ENCODE measurements at regions not wholly inside any gene's neighbourhood (a gene's known extent, or its start where the extent isn't known, plus 50 kb on each side); places are given as distances from the start of the nearest gene placed in this dataset.
A peak's percentile ranks its signal among the peaks of the same experiment; 100 is the strongest.

GRCh38 chr12:70049596-70050360 lies 193.5 kb upstream of the CNOT2 start:
- Histone ChIP-seq H3K4me1 (replicated peaks) (no peaks in the 10 kb centered on the region), H3K4me3 (no peak overlapping the region), H3K27ac (no peak overlapping the region), H3K9me3 (replicated peaks) (no peaks in the 10 kb centered on the region), H3K27me3 (replicated peaks) (no peaks in the 10 kb centered on the region), H3K36me3 (no peaks in the 10 kb centered on the region)
- DNase-seq (ENCODE audit: low read depth in 1 of 2, low spot score in 2 of 2), result no peak

GRCh38 chr12:70052476-70052875 lies 190.8 kb upstream of the CNOT2 start:
- Histone ChIP-seq H3K36me3 (no peaks in the 10 kb centered on the region), H3K27ac (no peak overlapping the region), H3K4me3 (no peak overlapping the region), H3K4me1 (replicated peaks) (no peaks in the 10 kb centered on the region), H3K27me3 (replicated peaks) (no peaks in the 10 kb centered on the region; the same call in 1 of the 2 replicates), H3K9me3 (replicated peaks) (no peaks in the 10 kb centered on the region)
- no peak for DNase-seq (ENCODE audit: low read depth in 1 of 2, low spot score in 2 of 2)

DNA sequence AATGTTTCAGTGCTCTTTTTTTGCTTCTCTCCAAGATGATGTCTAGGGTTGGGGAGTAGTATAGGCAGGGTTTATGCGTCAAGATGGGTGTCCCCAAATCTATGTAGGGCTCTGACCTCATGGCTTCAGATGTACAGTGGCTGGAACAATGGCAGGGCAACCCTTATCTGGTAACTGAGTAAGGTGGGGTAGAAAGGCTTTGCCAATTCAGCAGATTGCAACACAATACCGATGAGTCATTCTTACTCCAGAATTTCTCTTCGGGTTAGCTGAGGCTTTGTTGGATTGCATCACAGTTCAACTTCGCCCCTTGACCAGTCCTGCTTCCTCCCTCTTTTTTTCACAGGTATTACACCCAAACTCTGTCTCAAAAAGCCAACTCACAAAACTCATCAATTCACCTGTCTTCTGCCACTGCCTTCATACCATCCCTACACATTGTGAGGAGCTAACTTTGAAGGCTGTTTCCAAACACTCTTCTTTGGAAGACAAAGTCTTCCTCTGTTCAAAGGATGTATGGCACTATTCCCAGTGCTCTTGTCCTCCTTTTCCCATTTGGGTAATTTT lies 190.2 kb upstream of the CNOT2 start:
- peak in 1 of 2 experiments; percentile 1 for DNase-seq (ENCODE audit: low read depth in 1 of 2, low spot score in 2 of 2)
- Histone ChIP-seq H3K36me3 (no peaks in the 10 kb centered on the region), H3K4me3 (no peak overlapping the region), H3K27me3 (replicated peaks) (no peaks in the 10 kb centered on the region; the same call in 1 of the 2 replicates), H3K27ac (no peak overlapping the region), H3K9me3 (replicated peaks) (no peaks in the 10 kb centered on the region), H3K4me1 (replicated peaks) (no peaks in the 10 kb centered on the region)

DNA sequence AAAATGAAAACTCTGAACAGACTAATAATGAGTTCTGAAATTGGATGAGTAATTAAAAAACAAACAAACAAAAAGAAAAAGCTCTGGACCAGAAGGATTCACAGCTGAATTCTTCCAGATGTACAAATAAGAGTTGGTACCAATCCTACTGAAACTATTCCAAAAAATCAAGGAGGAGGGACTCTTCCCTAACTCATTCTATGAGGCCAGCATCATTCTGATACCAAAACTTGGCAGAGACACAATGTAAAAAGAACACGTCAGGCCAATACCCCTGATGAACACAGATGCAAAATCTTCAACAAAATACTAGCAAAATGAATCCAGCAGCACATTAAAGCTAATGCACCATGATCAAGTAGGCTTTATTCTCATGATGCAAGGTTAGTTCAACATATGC lies 183.9 kb upstream of the CNOT2 start:
- no peaks in the 10 kb centered on the region for H3K9me3 ChIP-seq (replicated peaks)
- no peaks in the 10 kb centered on the region for H3K36me3 ChIP-seq
- no peak overlapping the region for H3K27ac ChIP-seq
- no peak overlapping the region for H3K4me3 ChIP-seq
- no peaks in the 10 kb centered on the region; the same call in 1 of the 2 replicates for H3K27me3 ChIP-seq (replicated peaks)
- DNase-seq (ENCODE audit: low read depth in 1 of 2, low spot score in 2 of 2), result no peak
- no peaks in the 10 kb centered on the region for H3K4me1 ChIP-seq (replicated peaks)

- Histone ChIP-seq H3K4me1 (replicated peaks) (no peaks in the 10 kb centered on the region), H3K27me3 (replicated peaks) (no peaks in the 10 kb centered on the region; the same call in 1 of the 2 replicates), H3K27ac (no peak overlapping the region), H3K36me3 (no peaks in the 10 kb centered on the region), H3K9me3 (replicated peaks) (no peaks in the 10 kb centered on the region), H3K4me3 (no peak overlapping the region)
- no peak for DNase-seq (ENCODE audit: low read depth in 1 of 2, low spot score in 2 of 2)
Measured at GRCh38 chr12:70060634-70061033, 182.6 kb upstream of the CNOT2 start.

DNA sequence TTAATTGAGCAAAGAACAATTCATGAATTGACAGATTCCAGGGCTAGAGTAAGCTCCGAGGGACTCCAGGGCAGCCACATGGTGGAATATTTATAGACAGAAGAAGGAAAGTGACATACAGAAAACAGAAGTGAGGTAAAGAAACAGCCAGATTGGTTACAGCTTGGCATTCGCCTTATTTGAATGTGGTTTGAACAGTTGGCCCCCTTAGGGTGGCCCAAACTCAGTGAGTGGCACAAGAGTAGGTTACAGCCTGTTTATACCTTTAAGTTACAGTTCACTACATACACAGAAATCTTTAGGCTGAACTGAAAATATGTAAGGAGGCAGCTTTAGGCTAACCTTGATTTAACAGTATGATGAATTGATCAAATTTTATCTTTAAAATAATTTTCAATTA lies 174.5 kb upstream of the CNOT2 start:
- Histone ChIP-seq H3K9me3 (replicated peaks) (no peaks in the 10 kb centered on the region), H3K36me3 (no peaks in the 10 kb centered on the region), H3K27ac (no peak overlapping the region), H3K4me3 (no peak overlapping the region), H3K4me1 (replicated peaks) (no peaks in the 10 kb centered on the region), H3K27me3 (replicated peaks) (no peaks in the 10 kb centered on the region)
- DNase-seq (ENCODE audit: low read depth in 1 of 2, low spot score in 2 of 2), result no peak

- H3K27ac ChIP-seq, result no peak overlapping the region
- H3K4me3 ChIP-seq, result no peak overlapping the region
- H3K4me1 ChIP-seq (replicated peaks), result no peaks in the 10 kb centered on the region
- H3K27me3 ChIP-seq (replicated peaks), result no peaks in the 10 kb centered on the region
- H3K36me3 ChIP-seq, result no peaks in the 10 kb centered on the region
- no peak for DNase-seq (ENCODE audit: low read depth in 1 of 2, low spot score in 2 of 2)
- no peaks in the 10 kb centered on the region for H3K9me3 ChIP-seq (replicated peaks)
Measured at GRCh38 chr12:70069221-70070105, 173.8 kb upstream of the CNOT2 start.

DNA sequence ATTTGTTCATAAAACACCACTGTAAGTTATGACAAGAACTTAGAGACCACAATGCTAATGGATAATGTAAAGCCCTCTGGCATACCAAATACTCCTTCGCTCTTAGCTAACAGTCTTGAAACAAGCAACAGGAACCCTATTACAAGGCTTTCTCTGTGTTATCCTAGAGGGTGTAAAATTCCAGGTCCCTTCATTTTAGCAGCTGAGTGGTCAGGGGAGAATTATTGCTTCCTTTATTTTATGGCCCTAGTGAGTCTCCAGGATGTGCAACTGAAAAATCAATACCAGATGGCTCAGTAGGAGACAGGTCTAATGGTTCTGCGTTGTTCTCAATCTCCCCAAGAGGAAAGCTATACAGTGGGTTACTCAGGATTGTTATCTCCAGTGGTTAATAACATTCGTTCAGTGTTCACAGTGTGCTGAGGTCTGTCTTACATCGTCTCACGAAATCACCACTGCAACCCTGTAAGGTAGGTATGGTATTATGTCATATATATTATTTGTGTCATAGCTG lies 172.7 kb upstream of the CNOT2 start:
- Histone ChIP-seq H3K27ac (no peak overlapping the region), H3K27me3 (replicated peaks) (no peaks in the 10 kb centered on the region), H3K4me1 (replicated peaks) (no peaks in the 10 kb centered on the region), H3K4me3 (no peak overlapping the region), H3K9me3 (replicated peaks) (no peaks in the 10 kb centered on the region), H3K36me3 (no peaks in the 10 kb centered on the region)
- no peak for DNase-seq (ENCODE audit: low read depth in 1 of 2, low spot score in 2 of 2)

GRCh38 chr12:70074510-70074909 lies 168.7 kb upstream of the CNOT2 start:
- no peak overlapping the region for H3K27ac ChIP-seq
- no peak for DNase-seq (ENCODE audit: low read depth in 1 of 2, low spot score in 2 of 2)
- H3K36me3 ChIP-seq, result no peaks in the 10 kb centered on the region
- no peaks in the 10 kb centered on the region for H3K9me3 ChIP-seq (replicated peaks)
- no peaks in the 10 kb centered on the region for H3K4me1 ChIP-seq (replicated peaks)
- no peaks in the 10 kb centered on the region for H3K27me3 ChIP-seq (replicated peaks)
- H3K4me3 ChIP-seq, result no peak overlapping the region

DNA sequence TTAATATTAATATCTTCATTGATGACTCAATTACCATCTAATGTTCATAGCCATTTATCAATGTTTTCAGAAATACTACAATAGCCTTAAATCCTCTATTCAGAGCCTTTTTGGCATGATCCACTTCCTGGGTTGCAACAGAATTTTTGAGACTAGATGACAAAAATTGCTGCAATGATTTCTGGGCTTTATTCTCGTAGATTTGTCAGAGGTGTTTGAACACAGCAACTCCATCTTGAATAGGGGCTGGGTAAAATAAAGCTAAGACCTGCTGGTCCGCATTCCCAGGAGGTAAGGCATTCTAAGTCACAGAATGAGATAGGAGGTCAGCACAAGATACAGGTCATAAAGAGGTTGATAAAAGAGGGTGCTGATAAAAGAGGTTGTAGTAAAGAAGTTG lies 165.8 kb upstream of the CNOT2 start:
- Histone ChIP-seq H3K27me3 (replicated peaks) (no peaks in the 10 kb centered on the region), H3K4me1 (replicated peaks) (no peaks in the 10 kb centered on the region), H3K27ac (no peak overlapping the region), H3K9me3 (replicated peaks) (0 out of 2 replicates have a peak, but pooled peaks cover 3% of the 10 kb centered on the region), H3K4me3 (no peak overlapping the region), H3K36me3 (no peaks in the 10 kb centered on the region)
- DNase-seq (ENCODE audit: low read depth in 1 of 2, low spot score in 2 of 2), result no peak

- Histone ChIP-seq H3K9me3 (replicated peaks) (0 out of 2 replicates have a peak, but pooled peaks cover 3% of the 10 kb centered on the region), H3K4me3 (no peak overlapping the region), H3K4me1 (replicated peaks) (no peaks in the 10 kb centered on the region), H3K27ac (no peak overlapping the region), H3K36me3 (no peaks in the 10 kb centered on the region), H3K27me3 (replicated peaks) (no peaks in the 10 kb centered on the region)
- no peak for DNase-seq (ENCODE audit: low read depth in 1 of 2, low spot score in 2 of 2)
Measured at GRCh38 chr12:70078161-70078560, 165.1 kb upstream of the CNOT2 start.

GRCh38 chr12:70080566-70080965 lies 162.7 kb upstream of the CNOT2 start:
- Histone ChIP-seq H3K4me3 (no peak overlapping the region), H3K27me3 (replicated peaks) (no peaks in the 10 kb centered on the region), H3K9me3 (replicated peaks) (0 out of 2 replicates have a peak, but pooled peaks cover 3% of the 10 kb centered on the region), H3K4me1 (replicated peaks) (no peaks in the 10 kb centered on the region), H3K36me3 (no peaks in the 10 kb centered on the region), H3K27ac (no peak overlapping the region)
- no peak for DNase-seq (ENCODE audit: low read depth in 1 of 2, low spot score in 2 of 2)

GRCh38 chr12:70082997-70083676 lies 160.1 kb upstream of the CNOT2 start:
- H3K9me3 ChIP-seq (replicated peaks), result 0 out of 2 replicates have a peak, but pooled peaks cover 3% of the 10 kb centered on the region

More at GRCh38 chr12:70082997-70083676, 160.1 kb upstream of the CNOT2 start:
- H3K4me1 ChIP-seq (replicated peaks), result no peaks in the 10 kb centered on the region
- H3K27me3 ChIP-seq (replicated peaks), result no peaks in the 10 kb centered on the region
- no peak for DNase-seq (ENCODE audit: low read depth in 1 of 2, low spot score in 2 of 2)
- no peak overlapping the region for H3K27ac ChIP-seq
- no peaks in the 10 kb centered on the region for H3K36me3 ChIP-seq
- no peak overlapping the region for H3K4me3 ChIP-seq

Data from SJSA1 (cell line).